MM.1S (cell line): ENCODE measurements at regions not wholly inside any gene's neighbourhood (a gene's known extent, or its start where the extent isn't known, plus 50 kb on each side); places are given as distances from the start of the nearest gene placed in this dataset.

Source experiments
- DNase-seq: peaks from one replicate; pipeline ENCODE4 v3.0.0-alpha.2; 2015
- H2AFZ ChIP-seq: fragments of 300-600 bp; sonication (generic); 2 replicates; pipeline ENCODE4 v1.6.0; 2016; ENCODE audit warnings: antibody characterized with exemption, low read length
- H3F3A ChIP-seq: fragments of 300-600 bp; sonication (generic); 2 replicates; pipeline ENCODE4 v1.6.1; 2016; ENCODE audit warnings: mild to moderate bottlenecking, antibody characterized with exemption, low read length, moderate library complexity, mixed read lengths; ENCODE audit not compliant: insufficient read depth
- H3K27ac ChIP-seq: fragments of 300-600 bp; sonication (generic); 2 replicates; pipeline ENCODE4 v1.5.1; 2016; ENCODE audit warnings: mild to moderate bottlenecking, low read length
- H3K27me3 ChIP-seq: fragments of 300-600 bp; sonication (generic); replicated peaks from 2 replicates; pipeline ENCODE4 v1.6.0; 2016; ENCODE audit warnings: low read length; ENCODE audit not compliant: insufficient read depth
- H3K36me3 ChIP-seq: fragments of 300-600 bp; sonication (generic); replicated peaks from 2 replicates; pipeline ENCODE4 v1.6.1; 2016; ENCODE audit warnings: mild to moderate bottlenecking, low read length, mixed read lengths; ENCODE audit not compliant: insufficient read depth
- H3K4me1 ChIP-seq: fragments of 300-600 bp; sonication (generic); 2 replicates; pipeline ENCODE4 v1.6.1; 2016; ENCODE audit warnings: low read length, mixed read lengths
- H3K4me2 ChIP-seq: fragments of 300-600 bp; sonication (generic); 2 replicates; pipeline ENCODE4 v1.6.0; 2016; ENCODE audit warnings: low read depth, low read length
- H3K4me3 ChIP-seq: fragments of 300-600 bp; sonication (generic); 2 replicates; pipeline ENCODE4 v1.5.1; 2016; ENCODE audit warnings: low read length, mixed read lengths
- H3K79me2 ChIP-seq: fragments of 300-600 bp; sonication (generic); 2 replicates; pipeline ENCODE4 v1.6.1; 2016; ENCODE audit warnings: mixed run types, low read length, mixed read lengths
- H3K9ac ChIP-seq: fragments of 300-600 bp; sonication (generic); 2 replicates; pipeline ENCODE4 v1.6.1; 2016; ENCODE audit warnings: low read length, mixed read lengths
- H3K9me2 ChIP-seq: fragments of 300-600 bp; sonication (generic); replicated peaks from 2 replicates; pipeline ENCODE4 v1.6.1; 2016; ENCODE audit warnings: mild to moderate bottlenecking, low read length, mixed read lengths; ENCODE audit not compliant: insufficient read depth
- H3K9me3 ChIP-seq: fragments of 300-600 bp; sonication (generic); replicated peaks from 2 replicates; pipeline ENCODE4 v1.6.1; 2016; ENCODE audit warnings: mild to moderate bottlenecking, low read length, mixed read lengths; ENCODE audit not compliant: insufficient read depth
- H4K20me1 ChIP-seq: fragments of 300-600 bp; sonication (generic); 2 replicates; pipeline ENCODE4 v1.6.1; 2016; ENCODE audit warnings: mild to moderate bottlenecking, low read length, moderate library complexity, mixed read lengths; ENCODE audit not compliant: insufficient read depth
- EZH2 ChIP-seq: fragments of 300-600 bp; sonication (generic); optimal IDR thresholded peaks from 2 replicates; pipeline ENCODE3; 2017; ENCODE audit warnings: low read depth, mild to moderate bottlenecking, antibody characterized with exemption, low read length, mixed read lengths
- EZH2phosphoT487 ChIP-seq: fragments of 300-600 bp; sonication (generic); IDR thresholded peaks from 2 replicates; pipeline ENCODE4 v1.6.1; 2018; ENCODE audit warnings: antibody characterized with exemption, low read length
- TF ChIP-seq, protein P1 (sequence below): fragments of 300-600 bp; sonication (generic); IDR thresholded peaks from 2 replicates; pipeline ENCODE4 v1.5.1; 2016; ENCODE audit warnings: antibody characterized with exemption, low read length, mixed read lengths

DNA sequence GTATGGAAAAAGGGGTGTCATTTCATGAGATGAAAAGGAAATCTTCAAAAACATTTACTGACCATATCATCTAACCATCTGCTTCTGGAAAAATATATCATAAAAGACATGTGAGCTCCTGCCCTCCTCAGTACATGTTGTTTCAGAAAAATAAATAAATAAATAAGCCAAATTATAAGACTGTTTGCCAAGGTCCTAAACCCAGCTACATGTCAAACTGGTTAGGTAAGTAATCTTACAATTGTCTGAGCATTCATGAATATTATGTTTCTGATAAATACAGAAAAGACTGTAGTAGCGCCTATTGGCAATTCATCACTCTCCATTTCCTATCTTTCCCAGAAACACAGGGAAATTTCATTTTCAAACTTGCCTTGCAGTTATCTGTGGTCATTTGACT, 138.9 kb upstream of the SETBP1 start:
- Histone ChIP-seq H3K4me3 (no peak overlapping the region), H2AFZ (no peak overlapping the region), H3F3A (no peaks in the 10 kb centered on the region), H3K36me3 (no peaks in the 10 kb centered on the region), H3K9ac (no peak overlapping the region), H3K9me2 (no peaks in the 10 kb centered on the region), H3K4me2 (no peak overlapping the region), H3K9me3 (no peaks in the 10 kb centered on the region), H3K27me3 (no peaks in the 10 kb centered on the region), H4K20me1 (no peaks in the 10 kb centered on the region), H3K27ac (no peak overlapping the region), H3K4me1 (no peaks in the 10 kb centered on the region), H3K79me2 (no peaks in the 10 kb centered on the region)
- TF ChIP-seq EZH2phosphoT487 = no peak
- TF ChIP-seq, protein P1, sequence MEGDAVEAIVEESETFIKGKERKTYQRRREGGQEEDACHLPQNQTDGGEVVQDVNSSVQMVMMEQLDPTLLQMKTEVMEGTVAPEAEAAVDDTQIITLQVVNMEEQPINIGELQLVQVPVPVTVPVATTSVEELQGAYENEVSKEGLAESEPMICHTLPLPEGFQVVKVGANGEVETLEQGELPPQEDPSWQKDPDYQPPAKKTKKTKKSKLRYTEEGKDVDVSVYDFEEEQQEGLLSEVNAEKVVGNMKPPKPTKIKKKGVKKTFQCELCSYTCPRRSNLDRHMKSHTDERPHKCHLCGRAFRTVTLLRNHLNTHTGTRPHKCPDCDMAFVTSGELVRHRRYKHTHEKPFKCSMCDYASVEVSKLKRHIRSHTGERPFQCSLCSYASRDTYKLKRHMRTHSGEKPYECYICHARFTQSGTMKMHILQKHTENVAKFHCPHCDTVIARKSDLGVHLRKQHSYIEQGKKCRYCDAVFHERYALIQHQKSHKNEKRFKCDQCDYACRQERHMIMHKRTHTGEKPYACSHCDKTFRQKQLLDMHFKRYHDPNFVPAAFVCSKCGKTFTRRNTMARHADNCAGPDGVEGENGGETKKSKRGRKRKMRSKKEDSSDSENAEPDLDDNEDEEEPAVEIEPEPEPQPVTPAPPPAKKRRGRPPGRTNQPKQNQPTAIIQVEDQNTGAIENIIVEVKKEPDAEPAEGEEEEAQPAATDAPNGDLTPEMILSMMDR = no peak
- no peak for TF ChIP-seq EZH2
- DNase-seq = no peak

DNA sequence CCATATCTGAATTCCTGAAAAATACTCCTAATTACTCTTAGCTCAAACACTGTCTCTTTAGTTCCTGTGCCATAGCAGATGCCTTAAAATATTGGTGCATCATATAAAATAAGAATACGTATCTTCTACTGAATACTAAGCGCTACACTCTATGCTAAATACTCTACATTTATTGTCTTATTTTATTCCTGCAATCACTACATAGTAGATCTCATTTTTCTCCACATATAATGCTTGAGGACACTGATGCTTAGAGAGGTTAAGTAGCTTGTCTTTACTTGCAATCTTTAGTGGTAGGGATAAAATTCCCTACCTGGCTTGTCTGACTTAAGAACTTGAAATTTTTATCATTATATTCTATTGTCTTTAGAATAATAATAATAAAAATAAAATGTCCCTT, 137.3 kb upstream of the SETBP1 start:
- H3K36me3 ChIP-seq = no peaks in the 10 kb centered on the region
- no peaks in the 10 kb centered on the region for H4K20me1 ChIP-seq
- no peaks in the 10 kb centered on the region for H3K4me1 ChIP-seq
- no peak overlapping the region for H3K9ac ChIP-seq
- H3F3A ChIP-seq = no peaks in the 10 kb centered on the region
- no peak for DNase-seq
- H3K4me2 ChIP-seq = no peak overlapping the region
- no peak overlapping the region for H3K27ac ChIP-seq
- no peaks in the 10 kb centered on the region for H3K9me3 ChIP-seq
- H3K4me3 ChIP-seq = no peak overlapping the region
- no peak overlapping the region for H2AFZ ChIP-seq
- no peaks in the 10 kb centered on the region for H3K9me2 ChIP-seq
- no peaks in the 10 kb centered on the region for H3K79me2 ChIP-seq
- no peaks in the 10 kb centered on the region for H3K27me3 ChIP-seq
- TF ChIP-seq, protein P1 = no peak
- TF ChIP-seq EZH2 (no peak), EZH2phosphoT487 (no peak)

DNA sequence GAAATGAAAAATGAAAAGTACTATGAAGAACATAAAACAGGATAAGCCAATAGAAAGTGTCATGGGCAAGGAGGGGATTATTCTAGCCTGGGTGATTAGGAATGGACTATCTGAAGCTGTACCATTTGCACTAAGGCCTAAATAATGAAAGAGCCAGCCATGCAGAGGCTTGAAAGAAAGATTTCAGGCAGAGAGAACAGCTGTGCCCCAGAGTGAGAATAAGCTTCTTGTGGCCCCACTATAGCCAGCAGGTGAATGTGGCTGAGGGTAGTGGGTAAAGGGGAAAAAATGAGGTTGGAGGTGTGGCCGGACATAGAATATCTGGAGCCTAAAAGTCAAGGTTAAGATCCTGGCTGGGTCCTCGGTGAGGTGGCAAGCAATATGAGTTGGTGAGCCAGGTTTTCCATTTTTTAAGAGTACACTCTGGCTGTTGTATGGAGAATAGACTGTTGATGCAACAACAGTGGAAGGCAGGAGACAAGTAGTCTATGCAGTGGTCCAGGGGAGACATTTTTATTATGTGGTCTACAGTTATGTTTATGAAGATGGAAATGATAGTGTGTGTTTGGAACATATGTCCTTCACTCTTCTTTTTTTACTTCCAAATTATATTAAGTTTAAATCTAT, 135.2 kb upstream of the SETBP1 start:
- H3K9me3 ChIP-seq = no peaks in the 10 kb centered on the region
- H3K4me2 ChIP-seq = no peak overlapping the region
- no peaks in the 10 kb centered on the region for H3K27me3 ChIP-seq
- H3K9me2 ChIP-seq = no peaks in the 10 kb centered on the region
- no peaks in the 10 kb centered on the region for H4K20me1 ChIP-seq
- H3K4me1 ChIP-seq = no peaks in the 10 kb centered on the region
- TF ChIP-seq, protein P1 = no peak
- TF ChIP-seq EZH2phosphoT487 (no peak), EZH2 (no peak)
- no peak overlapping the region for H3K4me3 ChIP-seq
- no peaks in the 10 kb centered on the region for H3K79me2 ChIP-seq
- H3K36me3 ChIP-seq = no peaks in the 10 kb centered on the region
- H3F3A ChIP-seq = no peaks in the 10 kb centered on the region
- H2AFZ ChIP-seq = no peak overlapping the region
- DNase-seq = no peak
- no peak overlapping the region for H3K27ac ChIP-seq
- H3K9ac ChIP-seq = no peak overlapping the region
